ENCODE measurements at regions not wholly inside any gene's neighbourhood (a gene's known extent, or its start where the extent isn't known, plus 50 kb on each side); places are given as distances from the start of the nearest gene placed in this dataset.

DNA sequence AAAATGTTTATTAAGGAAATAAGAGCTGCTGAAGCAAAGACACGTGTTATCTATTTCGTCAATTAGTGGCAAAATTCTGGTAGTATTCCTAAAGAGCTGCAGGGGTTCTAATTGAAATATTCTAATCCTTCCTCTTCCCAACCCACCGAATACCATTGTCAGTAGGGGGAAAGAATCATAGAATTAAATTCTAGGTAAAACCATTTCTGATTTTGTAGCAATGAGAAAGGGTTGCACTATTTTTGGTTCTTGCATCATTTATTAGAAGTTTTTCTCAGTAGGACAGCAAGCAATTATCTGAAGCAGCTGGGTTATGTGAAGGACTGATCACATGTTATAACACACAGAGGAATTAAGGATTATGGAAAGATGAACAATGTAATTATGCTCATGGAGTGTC is 80.3 kb upstream of the SEMA6A start:
- no peak for TF ChIP-seq NFRKB (IDR thresholded peaks at IDR 0.05)
- TF ChIP-seq BHLHE40 (IDR thresholded peaks at IDR 0.05; ENCODE audit: borderline replicate concordance): no peak
- TF ChIP-seq FOXK2 (IDR thresholded peaks at IDR 0.05): no peak
- TF ChIP-seq FOXM1 (IDR thresholded peaks at IDR 0.05; ENCODE audit: borderline replicate concordance): no peak
- no peak for TF ChIP-seq SP1 (IDR thresholded peaks at IDR 0.05)
- TF ChIP-seq FOXA1 (IDR thresholded peaks at IDR 0.05): no peak
- TF ChIP-seq SUZ12 (IDR thresholded peaks at IDR 0.05): no peak
- no peak for TF ChIP-seq CTBP1 (IDR thresholded peaks at IDR 0.05; ENCODE audit: borderline replicate concordance)
- TF ChIP-seq ELF4 (IDR thresholded peaks at IDR 0.05): no peak
- TF ChIP-seq TARDBP (IDR thresholded peaks at IDR 0.05): no peak
- TF ChIP-seq, protein P1, sequence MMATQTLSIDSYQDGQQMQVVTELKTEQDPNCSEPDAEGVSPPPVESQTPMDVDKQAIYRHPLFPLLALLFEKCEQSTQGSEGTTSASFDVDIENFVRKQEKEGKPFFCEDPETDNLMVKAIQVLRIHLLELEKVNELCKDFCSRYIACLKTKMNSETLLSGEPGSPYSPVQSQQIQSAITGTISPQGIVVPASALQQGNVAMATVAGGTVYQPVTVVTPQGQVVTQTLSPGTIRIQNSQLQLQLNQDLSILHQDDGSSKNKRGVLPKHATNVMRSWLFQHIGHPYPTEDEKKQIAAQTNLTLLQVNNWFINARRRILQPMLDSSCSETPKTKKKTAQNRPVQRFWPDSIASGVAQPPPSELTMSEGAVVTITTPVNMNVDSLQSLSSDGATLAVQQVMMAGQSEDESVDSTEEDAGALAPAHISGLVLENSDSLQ (IDR thresholded peaks at IDR 0.05): no peak
- TF ChIP-seq LEF1 (IDR thresholded peaks at IDR 0.05; ENCODE audit: borderline replicate concordance): no peak
- no peak for TF ChIP-seq L3MBTL2 (conservative IDR thresholded peaks at IDR 0.05)

Data from HEK293T (cell line).